Motor neuron (in vitro differentiated cells): ENCODE measurements at regions not wholly inside any gene's neighbourhood (a gene's known extent, or its start where the extent isn't known, plus 50 kb on each side); places are given as distances from the start of the nearest gene placed in this dataset.

Experiments
- ATAC-seq, 8 experiments: fragments of 200-7000 bp; cut with Tn5 transposase; replicated peaks in 6 of 8; 2 replicates each; pipeline ENCODE4 v1.8.0; 2021; ENCODE audit warnings: mild to moderate bottlenecking in 8 of 8, moderate library complexity in 8 of 8
- H3K27ac ChIP-seq, 2 donors: fragments of 250-450 bp; sonication (Bioruptor Pico); 2 replicates each; pipeline ENCODE4 v1.9.0; 2021; ENCODE audit warnings: antibody characterized with exemption in 2 of 2, mild to moderate bottlenecking in 2 of 2, moderate library complexity in 1 of 2
- H3K4me1 ChIP-seq, 2 donors: fragments of 250-450 bp; sonication (Bioruptor Pico); replicated peaks in 1 of 2; 2 replicates each; pipeline ENCODE4 v1.6.1; 2021; ENCODE audit warnings: antibody characterized with exemption in 2 of 2, mild to moderate bottlenecking in 2 of 2, moderate library complexity in 1 of 2
- H3K4me3 ChIP-seq, 5 donors: fragments of 250-450 bp; sonication (Bioruptor Pico); 2 replicates each; pipeline ENCODE4 v1.9.0; 2021; ENCODE audit warnings: antibody characterized with exemption in 5 of 5, mild to moderate bottlenecking in 5 of 5, moderate library complexity in 4 of 5
- WGBS, 10 experiments: fragments of 450-650 bp; shearing (Covaris generic); methylation state at CpG; one replicate each; pipeline ENCODE4 v1.0.0; 2022; 5-methylcytosine and 5-hydroxymethylcytosine counted together
- in situ Hi-C, 9 experiments: fragments of 400-800 bp; cut with MboI; loops; one replicate each; pipeline ENCODE4 v1.15.0; 2021; ENCODE audit warnings: low sequenced_read_pairs in 9 of 9, low pct_unique_long_range_greater_than_20kb in 2 of 9; ENCODE audit not compliant: unreplicated experiment in 9 of 9

DNA sequence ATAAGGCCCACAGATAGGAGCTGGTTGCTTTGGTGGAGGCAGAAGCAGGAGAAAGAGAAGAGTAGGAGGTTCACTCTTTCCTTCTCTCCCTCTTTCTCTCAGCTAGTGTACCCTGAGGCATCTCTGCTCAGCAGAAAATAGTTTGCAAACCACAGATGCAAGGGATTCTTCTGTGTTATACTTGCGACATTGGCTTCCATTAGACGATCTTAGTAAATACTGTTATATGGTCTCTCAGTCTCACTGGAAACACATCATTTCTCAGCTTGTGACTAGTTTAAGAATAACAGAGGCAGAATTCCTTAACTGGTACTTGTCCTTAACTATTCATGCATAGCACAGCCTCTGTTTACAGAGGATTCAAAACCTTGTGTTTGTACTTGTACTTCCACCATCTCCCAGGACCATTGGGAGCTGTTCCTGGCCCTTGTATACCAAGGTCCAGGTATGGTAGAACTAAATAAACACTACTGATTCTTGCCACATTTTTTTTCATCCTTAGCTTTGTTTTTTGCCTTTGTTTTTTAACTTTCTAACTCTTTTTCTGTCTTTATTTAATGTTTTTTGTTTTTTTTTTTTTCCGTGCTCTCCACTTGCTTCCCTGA is 218.2 kb downstream of the OTOR start:
- in situ Hi-C loops: no loop called here
- WGBS, 10 experiments: 73 to 100% (median 91%) methylated on average over 1 to 3 of the region's 3 CpGs
- Histone ChIP-seq H3K4me3 (no peak overlapping the region), H3K4me1 (no peaks in the 10 kb centered on the region), H3K27ac (no peak overlapping the region)
- ATAC-seq: peak in 2 of 8 experiments; percentile 24 to 25

DNA sequence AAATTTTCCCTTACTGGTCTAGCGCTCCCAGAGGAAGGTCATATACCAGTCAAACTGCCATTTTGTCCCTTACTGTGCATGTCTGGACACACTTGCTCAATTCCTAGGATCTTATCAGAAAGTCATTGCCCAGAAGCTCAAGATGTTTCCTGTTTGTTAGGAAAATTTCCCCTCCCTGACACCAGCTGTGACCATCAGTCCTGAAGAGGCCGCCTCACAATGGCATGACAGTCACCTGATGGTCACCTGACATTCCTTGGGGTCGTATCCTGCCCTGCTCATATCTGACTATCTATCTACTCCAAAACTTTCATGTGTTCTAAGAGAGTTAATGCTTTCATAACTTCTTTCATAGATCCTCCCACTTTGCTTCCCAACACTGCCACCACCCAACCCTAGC is 219.9 kb downstream of the OTOR start:
- 25 to 83% (median 63%) methylated on average over 1 to 3 of the region's 3 CpGs; no CpG with 5 or more reads in 4 of the 10 experiments for WGBS, 10 experiments
- H3K4me1 ChIP-seq: no peaks in the 10 kb centered on the region
- H3K27ac ChIP-seq: no peak overlapping the region
- in situ Hi-C loops: no loop called here
- no peak overlapping the region for H3K4me3 ChIP-seq
- ATAC-seq: no peak

DNA sequence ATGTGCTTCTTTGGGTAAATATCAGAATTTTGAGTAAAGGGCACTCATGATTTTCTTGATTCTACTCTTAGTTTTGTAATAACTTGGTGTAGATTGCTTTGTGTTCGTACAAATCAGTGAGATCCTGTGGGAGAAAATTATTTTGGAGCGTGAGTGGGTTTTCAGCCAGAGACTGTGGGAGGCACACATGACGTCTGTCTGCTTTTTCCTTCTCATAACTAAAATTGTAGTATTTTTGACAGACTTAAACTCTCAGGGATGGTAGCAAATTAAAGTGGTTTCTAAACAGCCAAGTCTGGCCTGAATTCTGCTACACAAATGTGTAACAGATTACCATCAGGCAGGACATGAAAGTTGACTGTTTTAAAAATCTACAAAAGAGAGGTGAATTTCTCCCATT is 222.6 kb downstream of the OTOR start:
- Histone ChIP-seq H3K4me3 (no peak overlapping the region), H3K27ac (no peak overlapping the region), H3K4me1 (no peaks in the 10 kb centered on the region)
- in situ Hi-C loops: no loop called here
- no peak for ATAC-seq
- WGBS, 10 experiments: 0 to 100% (median 70%) methylated on average over 1 to 3 of the region's 3 CpGs

DNA sequence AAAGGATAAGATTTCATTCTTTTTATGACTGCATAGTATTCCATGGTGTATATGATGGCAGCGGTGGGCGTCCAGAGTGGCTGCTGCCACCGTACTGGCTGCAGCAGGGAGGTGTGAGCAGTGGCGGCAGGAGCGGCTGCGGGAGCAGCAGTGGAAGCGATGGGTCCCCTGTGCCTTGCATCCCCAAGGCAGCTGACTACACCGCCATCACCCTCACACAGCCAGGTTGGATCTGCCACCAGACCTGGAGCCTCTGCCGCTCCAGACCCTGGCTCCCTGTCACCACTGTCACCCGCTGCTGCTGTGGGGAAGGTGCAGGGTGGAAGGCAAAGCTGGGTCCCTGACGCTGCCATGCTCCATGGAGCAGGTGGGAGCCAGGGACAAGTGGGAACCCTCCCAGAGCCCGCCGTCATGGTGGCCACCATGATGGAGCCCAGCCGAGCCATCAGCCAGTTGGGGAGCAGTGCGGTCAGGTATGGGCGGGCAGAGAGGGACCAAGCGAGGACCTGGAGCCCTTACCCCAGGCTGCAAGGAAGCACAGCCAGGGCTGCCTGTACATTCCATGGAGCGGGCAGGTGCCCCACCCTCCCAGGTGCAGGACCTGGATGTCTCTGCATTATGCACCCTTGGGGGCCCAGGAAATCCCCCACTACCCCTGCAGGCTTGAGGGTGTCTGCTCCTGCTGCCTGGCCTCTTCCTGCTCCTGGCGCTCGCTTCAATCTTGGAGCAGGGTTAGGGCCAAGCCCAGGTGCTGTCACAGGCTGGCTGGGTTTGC is 226.1 kb downstream of the OTOR start:
- 44 to 100% (median 93%) methylated on average over 1 to 7 of the region's 20 CpGs; no CpG with 5 or more reads in 3 of the 10 experiments for whole genome bisulfite sequencing, 10 experiments
- Histone ChIP-seq H3K27ac (no peak overlapping the region), H3K4me3 (no peak overlapping the region), H3K4me1 (no peaks in the 10 kb centered on the region)
- no peak for ATAC-seq
- in situ Hi-C loops: no loop called here

DNA sequence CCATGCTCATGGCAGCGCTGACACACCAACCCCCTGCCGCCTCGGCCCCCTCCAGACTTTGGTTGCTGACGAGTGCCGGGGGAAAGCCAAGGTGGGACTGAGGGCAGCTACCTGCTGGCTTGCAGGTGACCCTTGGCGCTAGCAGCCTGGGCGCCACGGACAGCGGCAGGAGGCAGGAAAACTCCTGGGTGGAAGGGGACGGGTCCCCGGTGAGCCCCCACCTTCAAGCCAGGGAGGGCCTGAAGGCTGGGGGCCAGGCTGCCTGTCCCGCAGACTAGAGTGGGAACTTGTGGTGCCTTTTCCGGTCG is 226.7 kb downstream of the OTOR start:
- Histone ChIP-seq H3K4me3 (no peak overlapping the region), H3K4me1 (no peaks in the 10 kb centered on the region), H3K27ac (no peak overlapping the region)
- WGBS, 10 experiments: 69% methylated on average over 6 of the region's 14 CpGs; no CpG with 5 or more reads in 9 of the 10 experiments
- in situ Hi-C loops: no loop called here
- no peak for ATAC-seq

DNA sequence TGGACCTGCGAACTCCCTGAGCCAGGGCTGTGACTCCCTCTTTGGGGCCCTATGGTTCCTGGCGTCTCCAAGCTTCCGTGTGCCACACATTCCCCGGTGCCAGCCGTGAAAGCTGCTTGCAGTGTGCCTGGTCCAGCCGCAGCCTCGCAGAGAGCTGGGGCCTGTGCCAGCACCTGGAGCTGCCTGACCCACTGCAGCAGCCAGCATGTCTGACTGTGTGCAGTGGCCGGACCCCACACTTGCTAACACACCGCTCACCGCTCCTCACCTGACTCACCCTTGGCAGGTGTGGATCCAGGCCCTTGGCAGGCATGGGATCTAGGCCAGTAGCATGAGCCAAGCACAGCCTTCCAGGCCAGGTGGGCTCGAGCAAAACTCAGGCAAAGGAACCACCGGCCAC is 227.5 kb downstream of the OTOR start:
- Histone ChIP-seq H3K4me3 (no peak overlapping the region), H3K4me1 (no peaks in the 10 kb centered on the region), H3K27ac (no peak overlapping the region)
- 10 to 80% (median 50%) methylated on average over 2 to 7 of the region's 12 CpGs; no CpG with 5 or more reads in 6 of the 10 experiments for WGBS, 10 experiments
- in situ Hi-C loops: no loop called here
- ATAC-seq: no peak

DNA sequence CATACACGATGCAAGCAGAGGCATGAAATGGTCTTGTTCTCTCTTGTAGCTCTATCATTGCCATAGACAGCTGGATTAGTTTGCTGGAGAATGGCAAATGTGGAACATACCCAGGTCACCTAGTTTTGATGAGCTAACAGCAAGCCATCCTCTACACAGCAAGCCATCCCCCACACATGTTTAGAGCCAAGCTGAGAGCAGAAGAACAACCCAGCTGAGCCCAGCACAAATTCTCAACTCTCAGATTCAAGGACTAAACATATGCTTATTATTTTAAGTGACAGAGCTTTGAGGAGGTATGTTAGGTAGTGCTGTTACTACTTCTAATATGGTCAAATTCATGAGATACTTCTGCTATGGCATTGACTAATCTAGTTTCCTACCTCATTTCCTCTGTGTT is 230.3 kb downstream of the OTOR start:
- H3K4me1 ChIP-seq: no peaks in the 10 kb centered on the region
- no peak for ATAC-seq
- no peak overlapping the region for H3K4me3 ChIP-seq
- WGBS, 10 experiments: 0 to 100% (median 67%) methylated on average over 1 of the region's 1 CpG; no CpG with 5 or more reads in 3 of the 10 experiments
- in situ Hi-C loops: no loop called here
- H3K27ac ChIP-seq: no peak overlapping the region

DNA sequence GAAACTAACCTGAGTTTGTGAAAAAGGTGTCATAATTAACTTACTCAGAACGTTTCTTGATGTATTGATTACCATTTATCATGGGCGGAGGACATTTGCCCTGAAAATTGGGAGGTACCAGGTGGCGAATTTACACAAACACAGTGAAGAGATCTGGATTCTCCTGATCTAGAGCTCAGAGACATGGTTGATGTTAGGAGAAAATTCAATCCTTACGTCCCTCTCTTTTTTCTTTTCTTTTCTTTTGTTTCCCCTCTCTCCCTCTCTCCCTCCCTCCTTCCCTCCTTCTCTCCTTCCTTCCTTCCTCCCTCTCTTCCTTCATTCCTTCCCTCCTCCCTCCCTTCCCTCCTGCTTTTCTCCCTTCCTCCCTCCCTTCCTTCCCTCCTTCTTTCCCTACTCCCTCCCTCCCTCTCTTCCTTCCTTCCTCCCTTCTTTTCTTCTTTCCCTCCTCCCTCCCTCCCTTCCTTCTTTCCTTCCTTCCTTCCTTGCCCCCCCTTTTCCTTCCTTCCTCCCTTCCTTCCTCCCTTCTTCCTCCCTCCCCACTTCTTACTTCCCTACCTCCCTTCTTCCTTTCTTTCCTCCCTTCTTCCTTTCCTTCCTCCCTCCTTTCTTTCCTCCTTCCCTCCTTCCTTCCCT is 234.1 kb downstream of the OTOR start:
- no peak for ATAC-seq
- Histone ChIP-seq H3K27ac (no peak overlapping the region), H3K4me1 (no peaks in the 10 kb centered on the region), H3K4me3 (no peak overlapping the region)
- in situ Hi-C loops: no loop called here
- 17 to 73% (median 49%) methylated on average over 1 to 4 of the region's 4 CpGs; no CpG with 5 or more reads in 1 of the 10 experiments for WGBS, 10 experiments

DNA sequence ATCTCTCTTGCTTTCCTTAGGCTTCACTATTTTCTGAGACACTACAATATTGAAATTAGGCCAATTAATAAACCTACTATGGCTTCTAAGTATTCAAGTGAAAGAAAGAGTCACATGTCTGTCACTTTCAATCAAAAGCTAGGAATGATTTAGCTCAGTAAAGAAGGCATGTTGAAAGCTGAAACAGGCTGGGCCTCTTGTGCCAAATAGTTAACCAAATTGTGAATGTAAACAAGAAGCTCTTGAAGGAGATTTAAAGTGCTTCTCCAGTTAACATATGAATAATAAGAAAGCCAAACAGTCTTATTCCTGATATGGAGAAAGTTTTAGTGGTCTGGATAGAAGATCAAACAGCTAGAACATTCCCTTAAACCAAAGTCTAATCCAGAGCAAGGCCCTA is 236.3 kb downstream of the OTOR start:
- ATAC-seq: no peak
- no peak overlapping the region for H3K4me3 ChIP-seq
- in situ Hi-C loops: no loop called here

DNA sequence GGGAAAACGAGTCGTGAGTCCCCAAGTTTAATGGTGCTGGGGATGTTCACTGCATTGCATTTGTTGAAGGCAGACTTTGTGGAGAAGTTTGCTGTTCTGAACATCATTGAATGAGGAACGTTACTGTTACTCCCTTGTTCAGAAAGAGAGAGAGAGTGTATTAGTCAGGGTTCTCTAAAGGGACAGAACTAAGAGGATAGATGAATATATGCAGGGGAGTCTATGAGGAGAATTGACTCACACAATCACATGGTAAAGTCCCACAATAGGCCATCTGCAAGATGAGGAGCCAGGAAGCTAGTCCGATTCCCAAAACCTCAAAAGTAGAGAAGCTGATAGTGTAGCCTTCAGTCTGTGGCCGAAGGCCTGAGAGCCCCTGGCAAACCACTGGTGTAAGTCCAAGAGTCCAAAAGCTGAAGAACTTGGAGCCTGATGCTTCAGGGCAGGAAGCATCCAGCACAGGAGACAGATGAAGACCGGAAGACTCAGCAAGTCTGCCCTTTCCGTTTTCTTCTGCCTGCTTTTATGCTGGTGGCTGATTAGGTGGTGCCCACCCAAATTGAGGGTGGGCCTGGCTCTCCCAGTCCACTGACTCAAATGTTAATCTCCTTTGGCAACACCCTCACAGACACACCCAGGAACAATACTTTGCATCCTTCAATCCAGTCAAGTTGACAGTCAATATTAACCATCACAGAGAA is 223.5 kb upstream of the PCSK2 start:
- ATAC-seq: peak in 2 of 8 experiments; percentile 93 to 95
- H3K4me3 ChIP-seq: no peak overlapping the region
- H3K4me1 ChIP-seq: no peaks in the 10 kb centered on the region
- 0 to 89% (median 60%) methylated on average over 1 to 7 of the region's 7 CpGs; no CpG with 5 or more reads in 1 of the 10 experiments for WGBS, 10 experiments
- H3K27ac ChIP-seq: no peak overlapping the region
- in situ Hi-C loops: no loop called here

More for the DNA sequence above, 236.3 kb downstream of the OTOR start:
- Histone ChIP-seq H3K4me1 (no peaks in the 10 kb centered on the region), H3K27ac (no peak overlapping the region)

DNA sequence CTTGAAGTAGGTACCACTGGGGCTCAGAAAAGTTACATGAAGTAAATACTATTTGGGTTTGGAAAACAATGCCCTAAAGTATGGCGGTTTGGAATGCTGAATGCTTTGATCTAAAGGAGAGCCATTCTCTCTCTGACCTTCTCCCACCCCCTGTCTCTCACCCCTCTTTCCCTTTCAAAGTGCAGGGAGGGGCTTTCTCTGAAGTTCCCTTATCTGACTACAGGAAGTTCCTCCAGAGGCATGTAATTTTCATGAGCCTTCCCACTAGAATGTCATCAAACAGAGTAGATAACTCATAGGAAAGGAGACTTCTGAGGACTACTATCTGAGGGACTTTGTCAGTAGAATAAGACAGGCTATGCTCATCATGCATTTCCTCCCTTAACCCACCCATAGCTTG is 216.7 kb upstream of the PCSK2 start:
- 44 to 100% (median 58%) methylated on average over 1 of the region's 1 CpG; no CpG with 5 or more reads in 6 of the 10 experiments for WGBS, 10 experiments
- Histone ChIP-seq H3K4me3 (no peak overlapping the region), H3K4me1 (peaks cover 0 to 10% of the 10 kb centered on the region in 2 donors), H3K27ac (no peak overlapping the region)
- in situ Hi-C loops: no loop called here
- ATAC-seq: no peak

DNA sequence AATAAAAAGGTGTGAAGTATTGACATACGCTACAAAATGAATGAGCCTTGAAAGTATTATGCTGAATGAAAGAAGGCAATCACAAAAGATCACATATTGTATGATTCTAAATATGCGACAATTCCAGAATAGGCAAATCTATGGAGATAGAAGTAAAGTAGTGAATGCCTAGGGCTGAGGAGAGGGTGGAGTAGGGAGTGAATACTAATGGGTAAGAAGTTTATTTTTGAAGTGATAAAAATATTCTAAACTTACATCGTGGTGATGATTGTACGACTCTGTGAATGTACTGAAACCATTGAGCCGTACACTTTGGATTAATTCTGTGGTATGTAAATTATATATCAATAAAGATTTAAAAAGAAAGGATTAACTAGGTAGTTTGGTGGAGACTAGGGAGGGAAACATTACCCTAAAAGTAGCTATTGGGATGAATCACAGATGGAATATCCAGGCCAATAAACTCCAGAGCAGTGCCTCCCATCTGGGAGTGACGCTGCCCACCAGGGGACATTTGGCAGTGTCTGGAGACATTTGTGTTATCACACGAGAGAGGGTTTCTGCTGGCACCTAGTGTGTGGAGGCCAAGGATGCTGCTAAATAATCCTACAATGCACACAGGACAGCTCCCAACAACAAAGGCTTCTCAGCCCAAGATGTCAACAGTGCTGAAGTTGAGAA is 214.2 kb upstream of the PCSK2 start:
- ATAC-seq: peak in 3 of 8 experiments; percentile 82 to 91 (median 86)
- Histone ChIP-seq H3K27ac (no peak overlapping the region), H3K4me3 (no peak overlapping the region), H3K4me1 (peaks cover 0 to 10% of the 10 kb centered on the region in 2 donors)
- in situ Hi-C loops: no loop called here
- 3 to 98% (median 84%) methylated on average over 2 to 7 of the region's 7 CpGs for WGBS, 10 experiments

DNA sequence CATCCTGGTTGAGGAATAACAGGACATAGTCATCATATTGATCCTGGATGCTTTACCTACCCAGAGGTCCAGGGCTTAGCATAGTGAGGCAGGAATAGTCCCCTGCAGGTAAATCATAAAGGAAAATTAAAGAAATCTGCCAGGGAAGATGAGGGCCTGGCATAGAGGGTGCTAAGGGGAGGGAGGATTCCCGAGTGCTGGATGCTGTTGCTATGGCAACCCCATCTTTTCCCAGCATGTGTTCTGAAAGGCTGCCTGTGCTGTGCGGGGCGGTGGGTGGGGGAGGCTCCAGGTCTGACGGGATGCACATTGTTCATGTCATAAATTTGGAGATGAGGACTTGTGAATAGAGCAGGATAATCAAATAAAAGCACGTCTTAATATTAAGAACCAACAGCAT is 212.6 kb upstream of the PCSK2 start:
- Histone ChIP-seq H3K27ac (no peak overlapping the region), H3K4me1 (peaks cover 0 to 10% of the 10 kb centered on the region in 2 donors), H3K4me3 (no peak overlapping the region)
- WGBS, 10 experiments: 0 to 80% (median 29%) methylated on average over 1 to 5 of the region's 5 CpGs; no CpG with 5 or more reads in 5 of the 10 experiments
- ATAC-seq: peak in 5 of 8 experiments; percentile 76 to 95 (median 79)
- in situ Hi-C loops: no loop called here
